T-helper 9 cell (primary cell): ENCODE measurements at regions not wholly inside any gene's neighbourhood (a gene's known extent, or its start where the extent isn't known, plus 50 kb on each side); places are given as distances from the start of the nearest gene placed in this dataset.

Experiments used
- DNase-seq: peaks from one replicate; pipeline ENCODE4 v3.0.0-alpha.2; 2020

DNA sequence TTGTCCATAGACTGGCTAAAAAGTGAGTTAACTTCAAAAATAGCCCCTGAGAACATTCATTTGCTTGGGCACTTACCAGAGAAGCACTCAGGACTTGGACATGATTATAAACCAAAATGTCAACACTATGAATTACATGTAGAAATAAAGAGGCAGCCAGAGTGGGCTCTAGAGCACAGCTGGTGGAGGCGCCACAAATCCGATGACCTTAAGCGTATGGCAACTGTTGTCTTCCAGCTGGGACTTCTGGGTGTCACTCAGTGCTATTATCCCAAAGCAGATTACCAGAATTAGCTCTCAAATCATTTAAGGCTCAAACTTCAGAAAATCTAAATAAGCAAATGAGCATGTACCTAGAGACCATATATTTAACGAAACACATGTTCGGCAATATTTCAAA, 1255.5 kb upstream of the SLC10A2 start:
- no peak for DNase-seq

DNA sequence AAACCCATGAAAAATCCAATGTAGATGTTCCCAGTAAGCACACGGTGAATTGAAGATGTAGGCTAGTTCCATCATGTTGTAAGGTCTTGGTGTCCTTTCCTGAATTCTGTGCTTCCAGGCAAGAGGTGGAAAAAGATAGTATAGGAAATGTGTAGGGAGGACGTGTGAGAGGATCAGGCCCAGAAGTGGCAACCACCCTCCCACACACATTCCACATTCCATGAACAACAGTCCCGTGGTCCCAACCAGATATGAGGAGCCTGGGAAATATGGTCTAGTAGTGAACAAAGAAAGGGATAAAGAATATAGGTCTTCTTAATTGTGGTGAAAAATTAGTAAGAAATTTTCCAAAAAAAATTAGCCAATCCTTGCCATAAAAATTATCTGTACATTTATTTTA, 1254.2 kb upstream of the SLC10A2 start:
- no peak for DNase-seq

DNA sequence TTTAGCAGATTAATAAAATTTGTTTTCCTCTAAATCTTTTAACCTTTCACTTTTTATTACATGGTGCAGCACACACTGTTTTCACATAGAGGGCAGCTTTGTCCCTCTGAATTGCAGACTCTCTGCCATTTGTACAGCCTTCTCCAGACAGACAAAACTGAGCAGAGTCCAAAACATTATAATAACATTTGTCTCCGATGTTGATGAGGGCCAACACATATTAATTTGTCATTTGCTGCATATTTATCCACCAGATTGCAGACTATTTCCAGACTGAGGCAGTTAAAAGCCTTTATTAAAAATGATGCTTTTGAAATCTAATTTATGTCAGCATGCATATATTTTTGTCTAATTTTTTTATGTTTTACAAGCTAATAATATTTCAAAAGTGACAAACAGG, 1251.9 kb upstream of the SLC10A2 start:
- DNase-seq = no peak

DNA sequence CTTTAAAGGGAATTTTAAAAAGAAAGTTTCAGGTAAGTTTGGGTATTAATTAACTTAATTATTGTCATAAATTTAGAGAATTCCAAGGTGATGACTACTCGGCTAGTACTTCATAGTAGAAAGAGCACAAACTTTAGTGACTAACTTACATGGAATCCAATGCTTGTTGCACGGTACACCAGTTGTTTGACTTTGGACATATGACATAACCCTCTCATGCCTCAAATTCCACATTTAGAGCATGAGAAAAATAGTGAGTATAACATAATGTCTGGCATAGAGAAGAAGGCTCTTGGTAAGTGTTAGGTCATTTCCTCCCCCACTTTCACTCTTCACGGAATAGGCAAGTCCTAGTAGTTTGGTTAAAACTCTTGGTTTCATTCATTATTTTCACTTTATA, 1249.4 kb upstream of the SLC10A2 start:
- no peak for DNase-seq

DNA sequence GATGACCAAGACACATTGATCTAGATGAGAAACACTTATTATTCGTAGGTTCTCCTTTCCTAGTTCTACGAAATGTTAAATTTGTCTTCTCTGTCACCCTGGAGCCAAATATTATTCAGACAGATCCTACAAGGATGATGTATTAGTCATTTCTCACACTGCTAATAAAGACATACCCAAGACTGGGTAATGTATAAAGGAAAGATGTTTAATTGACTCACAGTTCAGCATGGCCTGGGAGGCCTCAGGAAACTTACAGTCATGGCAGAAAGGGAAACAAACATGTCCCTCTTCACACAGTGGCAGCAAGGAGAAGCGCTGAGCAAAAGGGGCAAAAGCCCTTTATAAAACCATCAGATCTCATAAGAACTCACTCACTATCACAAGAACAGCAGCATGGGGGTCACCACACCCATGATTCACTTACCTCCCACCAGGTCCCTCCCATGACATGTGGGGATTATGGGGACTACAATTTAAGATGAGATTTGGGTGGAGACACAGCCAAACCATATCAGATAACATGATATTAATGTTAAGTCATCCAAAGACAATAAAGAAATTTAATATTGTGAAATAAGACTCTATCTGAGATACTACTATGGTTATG, 1248.8 kb upstream of the SLC10A2 start:
- no peak for DNase-seq

DNA sequence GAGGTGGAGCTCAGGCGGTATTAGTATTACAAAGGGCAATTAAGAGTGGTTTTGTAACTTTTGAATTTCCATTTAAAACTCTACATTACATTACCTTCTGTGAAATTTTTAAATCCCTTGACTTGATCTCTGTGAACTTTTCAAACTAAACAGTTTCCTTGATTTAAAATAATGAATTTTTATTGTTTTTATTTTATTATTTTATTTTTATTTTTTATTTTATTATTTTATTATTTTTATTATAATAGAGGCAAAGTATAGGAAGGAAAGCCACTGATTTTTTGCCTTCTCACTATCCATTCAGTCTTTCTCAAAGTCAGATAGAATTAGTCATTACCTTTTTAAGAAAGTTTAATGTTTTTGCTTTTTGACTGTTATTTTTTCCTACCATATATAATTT, 1248.1 kb upstream of the SLC10A2 start:
- DNase-seq = no peak

DNA sequence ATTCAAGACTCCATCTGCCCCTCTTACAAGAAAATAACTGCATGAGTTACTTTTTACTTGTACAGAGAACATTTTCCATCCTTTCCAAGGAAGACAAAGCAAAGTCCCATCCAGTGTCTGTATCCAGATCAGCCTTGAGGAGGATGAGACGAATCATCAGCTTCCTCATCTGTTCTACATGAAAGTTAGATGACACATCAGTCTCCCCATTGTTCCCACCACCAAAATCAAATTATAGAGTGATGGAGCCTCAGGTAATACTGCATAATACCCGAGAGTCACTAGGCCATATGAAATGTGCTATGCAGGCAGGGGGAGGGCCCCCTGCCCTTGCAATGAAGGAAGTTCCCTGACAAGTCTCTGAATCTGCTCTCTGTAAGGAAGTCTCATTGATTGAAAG, 1244.6 kb upstream of the SLC10A2 start:
- DNase-seq = no peak

DNA sequence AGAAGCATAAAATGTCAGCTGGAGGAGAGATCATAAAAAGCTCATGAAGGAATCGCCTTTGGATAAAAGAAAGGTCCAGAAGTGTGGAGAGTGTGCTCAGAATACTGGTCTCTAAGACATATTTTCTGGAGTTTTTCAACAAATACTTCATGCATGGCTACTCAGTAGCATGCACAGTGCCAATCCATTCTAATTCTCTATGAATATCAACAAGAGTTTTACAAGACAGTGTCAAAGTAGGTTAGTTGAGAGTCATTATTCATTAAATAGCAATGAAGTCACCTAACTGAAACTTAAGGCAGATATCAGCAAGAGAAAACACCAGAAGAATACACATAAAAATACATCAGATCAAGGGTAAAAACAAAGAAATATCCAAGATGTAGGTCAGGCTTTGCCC, 1243.2 kb upstream of the SLC10A2 start:
- DNase-seq = no peak

DNA sequence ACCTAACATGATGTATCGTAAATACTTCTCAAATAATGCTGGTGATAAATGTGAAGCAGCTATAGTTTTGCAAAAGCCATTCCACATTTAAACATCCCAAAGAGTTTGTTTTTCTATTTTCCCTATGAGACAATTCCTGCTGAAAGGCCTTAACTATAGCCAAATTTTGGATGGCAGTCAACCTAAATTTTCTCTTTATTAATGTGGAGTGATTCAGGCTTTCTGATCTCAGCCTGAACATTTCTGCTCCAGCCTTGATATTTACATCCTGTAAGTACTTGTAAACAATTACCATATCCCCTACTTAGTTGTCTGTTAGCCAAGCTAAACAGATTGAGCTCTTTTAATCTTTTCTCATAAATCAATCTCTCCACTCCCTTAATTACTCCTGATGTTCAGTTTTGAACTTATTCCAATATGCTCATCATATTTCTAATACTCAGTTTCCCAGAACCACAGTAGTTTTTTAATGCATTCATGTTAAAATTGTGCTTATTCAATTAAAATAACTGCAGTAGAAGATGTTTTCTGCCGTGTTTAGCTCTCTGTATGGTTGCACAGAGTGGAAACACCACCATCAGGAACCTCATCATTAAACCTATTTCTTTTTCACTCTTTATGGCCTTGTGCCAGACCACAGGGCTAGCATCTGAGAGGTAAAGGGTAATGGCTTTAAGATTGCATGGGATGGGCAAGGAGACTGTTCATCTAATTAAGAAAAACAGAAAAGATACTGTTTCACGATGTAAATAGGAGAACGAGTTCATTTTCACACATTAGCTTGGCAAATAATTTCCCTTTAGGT, 1235.2 kb upstream of the SLC10A2 start:
- no peak for DNase-seq

DNA sequence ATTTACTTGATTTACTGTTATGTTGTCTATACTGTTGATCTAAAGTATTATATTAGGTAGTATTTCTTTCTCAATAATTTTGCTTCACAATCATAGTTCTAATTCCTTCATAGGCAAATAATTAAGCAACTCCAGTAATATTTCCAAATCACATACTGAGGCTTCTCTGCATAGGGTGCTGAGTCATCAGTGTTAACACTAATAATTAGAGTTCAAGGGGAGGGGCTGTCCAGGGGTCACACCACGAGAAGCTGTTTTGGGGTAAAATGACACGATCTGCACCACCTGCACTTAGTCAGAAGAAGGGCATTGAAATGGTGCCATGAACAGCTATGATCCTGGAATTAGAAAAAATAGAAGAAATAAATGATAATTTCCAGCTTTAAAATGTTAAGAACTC, 1230.9 kb upstream of the SLC10A2 start:
- DNase-seq = no peak

DNA sequence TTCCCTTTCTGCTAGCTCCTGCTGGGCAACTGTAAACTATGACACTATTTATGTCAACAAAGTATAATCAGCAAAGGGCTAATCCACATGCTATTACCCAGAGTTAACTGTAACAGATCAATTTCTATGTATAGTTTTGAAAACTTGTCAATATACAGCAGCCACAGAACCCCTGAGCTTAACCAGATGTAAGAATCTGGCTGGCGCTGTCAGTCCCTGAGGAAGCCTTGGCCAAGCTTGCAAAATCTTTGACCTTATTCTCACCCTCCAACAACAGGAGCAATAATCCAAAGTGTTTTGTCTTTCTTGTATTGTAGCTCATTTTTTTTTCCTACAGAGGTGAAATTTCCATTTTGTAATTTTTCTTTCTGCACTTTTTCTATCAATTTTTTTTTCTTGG, 1230.1 kb upstream of the SLC10A2 start:
- no peak for DNase-seq

DNA sequence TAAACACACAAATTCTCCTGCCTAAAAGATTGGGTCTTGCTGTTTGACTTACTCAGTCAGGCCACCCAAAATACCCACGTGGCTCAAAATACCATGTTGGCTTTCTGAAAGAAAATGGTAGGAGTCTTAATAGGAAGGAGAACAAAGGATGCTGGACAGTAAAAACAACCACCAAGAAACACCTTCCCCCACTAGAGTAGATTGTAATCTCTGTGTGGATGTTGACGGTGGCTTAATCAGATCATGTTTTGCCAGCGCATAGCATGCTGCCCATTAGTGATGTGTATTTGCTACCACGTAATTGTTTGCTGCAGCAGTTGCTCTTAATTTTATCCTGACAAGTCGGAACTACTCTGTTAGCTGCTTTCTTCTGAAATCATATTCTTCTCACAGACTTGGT, 1229.3 kb upstream of the SLC10A2 start:
- DNase-seq = no peak

DNA sequence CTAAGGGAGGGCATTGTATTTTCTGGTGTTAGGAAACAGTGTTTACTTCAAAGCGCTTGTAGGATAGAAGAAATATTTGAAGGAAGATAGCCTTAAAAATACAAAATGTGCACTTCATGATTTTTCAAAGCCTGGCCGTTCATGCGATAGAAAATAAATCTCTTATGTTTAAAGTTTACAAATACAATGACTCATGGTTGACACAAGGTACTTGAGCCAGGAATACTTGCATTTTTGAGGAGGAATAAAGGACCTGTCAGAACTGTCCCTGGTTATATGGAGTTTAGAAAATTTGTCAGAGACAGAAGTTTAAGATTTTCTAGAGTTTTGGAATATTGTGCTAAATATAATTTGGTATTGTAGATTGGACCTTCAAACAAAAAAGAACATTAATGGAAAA, 1223.2 kb upstream of the SLC10A2 start:
- DNase-seq = no peak

DNA sequence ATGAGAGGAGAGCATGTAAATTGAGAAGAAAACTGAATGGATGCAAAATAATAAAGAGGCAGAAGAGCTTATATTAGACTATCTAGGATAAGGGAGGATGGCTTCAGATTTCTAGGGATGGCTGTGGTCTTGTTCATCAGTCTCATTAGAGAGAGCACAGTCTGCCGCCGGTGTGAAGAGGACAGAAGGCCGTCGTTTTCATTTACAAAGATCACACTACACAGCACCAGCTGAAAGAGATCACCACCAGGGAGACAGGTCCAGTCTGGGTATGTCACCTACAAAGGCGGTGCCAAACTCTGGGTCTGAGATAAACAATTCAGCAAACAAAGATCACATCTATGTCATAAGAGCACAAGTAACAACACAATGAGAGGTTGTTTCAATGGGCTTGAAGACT, 1222.3 kb upstream of the SLC10A2 start:
- DNase-seq = no peak

DNA sequence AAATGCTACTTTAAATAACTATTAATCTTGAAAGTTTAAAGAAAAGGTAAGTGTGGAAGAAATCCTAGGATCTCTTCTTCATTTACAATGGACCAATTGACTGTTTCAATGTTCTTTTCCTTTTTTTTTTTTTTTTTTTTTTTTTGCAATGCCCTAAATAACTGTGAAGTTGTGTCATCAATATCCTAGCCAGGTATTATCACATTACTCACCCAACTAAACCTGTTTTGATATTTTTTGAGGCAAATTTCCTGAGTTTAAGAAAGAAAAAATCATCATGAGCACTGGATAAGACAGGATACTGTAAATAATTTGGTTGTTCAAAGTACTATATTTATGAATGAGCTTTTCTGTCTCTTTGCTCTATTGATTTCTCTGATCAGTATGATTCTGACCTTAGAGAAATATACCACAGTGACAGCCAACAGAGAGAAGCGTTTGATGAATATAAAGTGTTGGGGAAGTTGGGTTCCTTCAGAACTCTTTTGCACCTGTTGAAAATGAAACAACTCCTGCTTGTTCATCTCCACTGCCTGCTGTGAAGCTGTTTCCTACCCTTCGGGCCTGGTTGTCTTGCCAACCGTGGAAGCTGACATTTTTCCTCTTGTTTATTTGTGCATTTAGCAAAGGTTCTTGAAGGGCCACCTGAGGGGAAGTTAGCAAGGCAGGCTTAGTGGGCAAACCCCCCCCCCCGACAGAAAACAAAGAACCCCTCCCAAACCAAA, 1220.5 kb upstream of the SLC10A2 start:
- no peak for DNase-seq

DNA sequence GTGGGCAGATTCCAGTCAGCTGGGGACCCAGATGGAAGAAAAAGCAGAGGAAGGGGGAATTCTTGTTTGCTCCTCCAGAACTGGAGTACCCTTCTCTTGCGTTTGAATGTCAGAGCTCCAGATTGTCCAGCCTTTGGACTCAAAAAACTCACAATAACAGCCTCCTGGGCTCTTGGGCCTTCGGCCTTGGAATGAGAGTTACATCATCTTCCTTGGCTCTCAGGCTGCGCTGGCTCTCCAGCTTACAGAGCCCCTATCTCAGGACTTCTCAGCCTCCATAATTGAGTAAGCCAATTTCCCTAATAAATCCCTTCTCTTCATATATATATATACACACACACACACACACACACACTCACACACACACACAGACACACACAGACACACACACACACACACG, 1215.7 kb upstream of the SLC10A2 start:
- no peak for DNase-seq

DNA sequence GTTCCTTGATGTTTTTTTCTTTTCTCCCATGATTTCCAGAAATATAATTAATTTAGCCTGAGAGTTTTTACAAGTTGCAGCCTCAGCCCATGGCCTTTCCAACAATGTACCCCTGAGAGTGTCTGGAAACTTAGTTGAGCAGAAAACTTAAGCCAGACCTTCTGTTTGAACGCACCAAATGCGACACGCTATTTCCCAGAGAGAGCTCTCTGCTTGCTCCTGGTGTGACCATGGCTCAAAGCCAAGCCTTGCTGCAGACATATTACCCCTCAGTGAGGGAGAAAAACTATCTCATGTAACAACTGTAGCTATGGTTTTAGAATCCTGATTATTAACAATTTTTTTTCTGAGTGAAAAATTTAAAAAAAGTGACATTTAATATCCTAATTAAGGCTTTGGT, 1204.5 kb upstream of the SLC10A2 start:
- no peak for DNase-seq

DNA sequence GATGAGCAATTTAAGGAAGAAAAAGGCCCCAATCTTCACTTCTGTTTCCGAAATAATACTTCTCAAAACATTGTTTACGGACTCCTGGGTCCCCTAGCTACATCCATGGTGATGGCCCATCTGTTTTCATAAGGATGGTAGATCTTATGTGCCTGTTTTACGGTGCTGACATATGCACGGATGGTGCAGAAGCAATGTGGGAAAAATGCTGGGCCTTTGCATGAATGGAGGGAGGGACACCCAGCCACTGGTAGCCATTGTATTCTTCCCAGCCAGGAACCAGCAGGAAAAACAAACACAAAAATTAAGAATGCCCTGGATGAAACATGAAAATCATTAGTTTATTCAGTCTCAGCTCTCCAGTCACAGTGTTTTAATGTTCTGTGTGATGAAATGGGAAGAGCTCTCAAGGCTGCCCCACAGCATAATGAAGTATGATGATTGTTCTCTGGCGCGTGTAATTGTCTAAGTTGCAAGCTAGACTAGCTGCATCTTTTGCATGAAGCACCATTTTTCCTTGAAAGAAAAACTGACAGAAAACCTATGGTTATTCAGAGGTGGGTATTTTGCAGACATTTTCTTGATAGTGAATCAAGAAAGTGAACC, 1201.1 kb upstream of the SLC10A2 start:
- DNase-seq = no peak

DNA sequence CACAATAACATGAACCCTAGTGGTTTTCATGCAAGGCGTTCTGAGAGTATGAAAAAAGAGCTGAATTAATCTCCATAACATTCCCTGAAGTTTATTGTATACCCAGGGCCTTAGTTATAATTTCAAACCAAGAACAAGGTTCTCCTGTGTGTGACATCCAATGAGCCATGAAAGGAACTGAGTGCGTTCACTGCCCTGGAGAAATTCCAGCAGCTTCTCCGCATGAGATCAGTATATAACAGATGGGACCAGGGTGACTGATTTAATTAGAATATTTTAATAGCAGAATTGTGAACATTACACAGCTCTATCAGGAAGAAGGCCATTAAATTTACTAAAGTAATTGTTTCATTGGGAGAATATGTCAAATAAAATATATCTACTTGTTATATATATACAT, 1190.5 kb upstream of the SLC10A2 start:
- DNase-seq = no peak

DNA sequence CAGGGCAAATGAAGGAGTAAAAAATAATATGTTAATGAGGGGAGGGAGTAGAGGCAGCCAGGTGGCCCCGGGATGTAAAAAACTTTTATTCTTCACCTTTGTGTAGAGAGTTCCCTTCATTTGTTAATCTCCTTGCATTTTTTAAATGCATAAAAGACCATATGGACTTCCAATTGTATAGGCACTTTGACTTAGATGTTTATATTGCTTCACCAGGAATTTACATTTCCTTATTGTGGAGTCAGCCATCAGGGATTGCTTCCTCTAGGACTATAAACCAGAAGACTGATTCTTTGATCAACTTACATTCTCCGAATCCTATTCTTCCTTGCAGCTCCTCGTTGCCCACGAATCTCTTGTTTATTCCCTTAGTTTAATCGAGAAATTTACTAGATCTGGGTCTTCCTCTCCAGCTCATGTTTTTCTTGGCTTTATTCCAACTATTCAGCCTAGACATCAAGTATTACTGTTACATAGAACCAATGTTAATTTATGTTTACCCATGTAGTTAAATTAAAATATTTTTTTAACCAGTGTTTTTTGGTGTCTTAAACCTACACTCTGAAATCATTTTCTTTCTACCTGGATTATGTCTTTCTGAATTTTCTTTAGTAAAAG, 1187.0 kb upstream of the SLC10A2 start:
- DNase-seq = no peak

DNA sequence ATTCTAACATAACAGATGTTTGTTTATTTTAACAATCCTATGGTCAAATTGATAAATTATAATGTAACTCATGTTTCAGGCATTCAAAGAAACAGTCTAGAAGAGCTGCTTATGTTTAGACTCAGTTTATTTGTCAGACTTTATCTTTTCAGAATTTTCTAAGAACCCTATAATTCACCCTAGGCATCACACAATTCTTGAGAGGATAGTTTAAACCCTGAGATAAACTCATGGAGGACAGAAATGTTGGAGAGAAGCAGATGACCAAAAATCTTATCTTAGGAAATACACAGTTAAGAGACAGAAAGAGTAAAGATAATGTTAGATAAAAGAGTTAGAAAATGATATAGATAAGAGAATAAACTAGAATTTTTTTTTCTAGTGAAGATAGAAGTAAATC, 1185.7 kb upstream of the SLC10A2 start:
- DNase-seq = no peak

DNA sequence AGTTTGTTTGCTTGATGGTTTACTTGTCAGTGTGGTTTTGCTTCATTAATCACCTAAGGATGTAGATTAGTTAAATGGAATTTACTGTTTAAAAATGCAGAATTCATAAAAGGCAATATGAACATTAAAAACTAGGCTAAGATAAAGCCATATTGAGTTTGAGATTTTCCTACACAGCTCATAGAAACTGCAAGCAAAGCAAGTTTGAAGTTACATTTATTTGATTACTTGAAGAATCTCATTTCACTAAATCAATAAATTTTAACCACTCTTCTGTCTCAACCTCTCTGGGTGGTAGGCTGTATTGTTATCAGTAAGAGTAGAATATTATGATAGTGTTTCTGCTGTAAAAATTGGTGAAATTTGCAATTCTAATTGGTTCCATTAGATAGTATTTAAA, 1180.7 kb upstream of the SLC10A2 start:
- DNase-seq = no peak

DNA sequence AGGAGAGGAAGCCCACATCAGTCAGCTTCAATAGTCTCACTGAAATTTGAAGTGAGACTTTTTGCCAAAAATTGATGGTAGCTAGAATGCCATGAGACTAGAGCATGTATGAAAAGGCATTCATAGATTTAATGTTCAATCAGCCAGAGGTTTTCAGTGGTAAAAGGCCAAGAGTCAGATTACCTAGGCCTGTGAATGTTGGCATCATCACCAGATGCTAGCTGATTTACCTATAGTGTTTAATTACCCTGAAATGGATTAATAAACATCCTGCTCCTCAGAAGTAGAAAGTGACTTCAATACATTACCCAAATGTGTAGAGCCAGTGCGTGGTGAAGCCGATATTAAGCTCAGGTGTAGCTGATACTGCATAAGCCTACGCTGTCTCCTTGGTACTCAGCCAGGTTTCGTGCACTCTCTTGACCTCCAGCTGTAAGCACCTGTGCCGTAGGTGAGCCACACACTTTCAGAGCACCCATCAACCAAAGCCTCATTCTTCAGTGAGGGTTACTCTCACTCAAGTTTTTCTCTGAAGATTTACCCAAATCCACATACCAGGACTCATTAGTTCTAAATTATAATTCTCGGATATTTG, 1140.3 kb upstream of the SLC10A2 start:
- no peak for DNase-seq
